ENCODE measurements at regions not wholly inside any gene's neighbourhood (a gene's known extent, or its start where the extent isn't known, plus 50 kb on each side); places are given as distances from the start of the nearest gene placed in this dataset.

DNA sequence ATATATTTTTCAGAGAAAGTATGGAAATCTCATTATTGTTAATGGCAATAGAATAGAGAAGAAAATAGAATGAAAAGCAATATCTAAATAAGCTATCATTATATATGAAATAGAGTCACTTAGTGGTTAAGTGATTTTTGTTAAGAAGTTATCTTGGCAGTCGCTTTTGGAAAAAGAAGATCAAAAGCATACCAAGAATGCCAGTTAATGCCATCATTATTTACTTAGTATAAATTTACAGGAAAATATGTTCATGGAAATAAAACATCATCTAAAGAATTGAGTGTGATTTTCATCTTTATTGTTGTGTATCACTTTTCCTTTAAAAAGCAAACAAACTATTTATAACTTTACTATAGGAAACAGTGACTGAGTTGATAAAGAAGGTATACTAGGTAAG lies 85.3 kb upstream of the GPR101 start:
- H3K36me3 ChIP-seq (replicated peaks in 1 of 2; ENCODE audit: control insufficient read depth in 1 of 2, insufficient read depth in 2 of 2, low read length in 2 of 2) = no peaks in the 10 kb centered on the region

DNA sequence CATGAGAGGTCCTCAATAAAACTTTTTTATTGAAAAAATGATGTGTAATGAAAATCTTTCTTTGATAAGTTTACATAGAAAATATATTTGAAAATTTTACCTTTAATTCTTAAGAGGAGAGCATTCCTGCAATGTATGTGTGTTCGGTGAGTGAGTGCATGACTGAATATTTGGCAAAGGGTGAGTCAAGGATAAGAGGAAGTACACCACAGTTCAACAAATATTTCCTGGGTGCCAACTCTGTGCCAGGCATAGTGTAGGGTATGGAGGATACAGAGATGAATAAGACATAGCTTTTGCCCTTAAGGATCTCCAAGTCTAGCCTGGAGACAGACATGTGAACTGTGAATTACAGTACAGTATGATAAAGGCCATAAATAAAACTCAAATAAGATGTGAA lies 84.7 kb upstream of the GPR101 start:
- no peaks in the 10 kb centered on the region for H3K9me3 ChIP-seq (replicated peaks in 1 of 2; ENCODE audit: control insufficient read depth in 1 of 2, insufficient read depth in 1 of 2, low read length in 2 of 2)
- no peak overlapping the region for H3K4me2 ChIP-seq (replicated peaks; ENCODE audit: extremely low read depth, low read length, poor library complexity, severe bottlenecking)
- H3K9ac ChIP-seq (ENCODE audit: insufficient read depth, low read length, poor library complexity, severe bottlenecking) = no peak overlapping the region
- no peak overlapping the region for H3K4me3 ChIP-seq (replicated peaks in 1 of 3; ENCODE audit: low read depth in 2 of 3, low read length in 3 of 3)
- TF ChIP-seq, protein P1, sequence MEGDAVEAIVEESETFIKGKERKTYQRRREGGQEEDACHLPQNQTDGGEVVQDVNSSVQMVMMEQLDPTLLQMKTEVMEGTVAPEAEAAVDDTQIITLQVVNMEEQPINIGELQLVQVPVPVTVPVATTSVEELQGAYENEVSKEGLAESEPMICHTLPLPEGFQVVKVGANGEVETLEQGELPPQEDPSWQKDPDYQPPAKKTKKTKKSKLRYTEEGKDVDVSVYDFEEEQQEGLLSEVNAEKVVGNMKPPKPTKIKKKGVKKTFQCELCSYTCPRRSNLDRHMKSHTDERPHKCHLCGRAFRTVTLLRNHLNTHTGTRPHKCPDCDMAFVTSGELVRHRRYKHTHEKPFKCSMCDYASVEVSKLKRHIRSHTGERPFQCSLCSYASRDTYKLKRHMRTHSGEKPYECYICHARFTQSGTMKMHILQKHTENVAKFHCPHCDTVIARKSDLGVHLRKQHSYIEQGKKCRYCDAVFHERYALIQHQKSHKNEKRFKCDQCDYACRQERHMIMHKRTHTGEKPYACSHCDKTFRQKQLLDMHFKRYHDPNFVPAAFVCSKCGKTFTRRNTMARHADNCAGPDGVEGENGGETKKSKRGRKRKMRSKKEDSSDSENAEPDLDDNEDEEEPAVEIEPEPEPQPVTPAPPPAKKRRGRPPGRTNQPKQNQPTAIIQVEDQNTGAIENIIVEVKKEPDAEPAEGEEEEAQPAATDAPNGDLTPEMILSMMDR (IDR thresholded peaks at IDR 0.05) = no peak
- Mint-ChIP-seq H3K36me3 (no peaks in the 10 kb centered on the region), H3K27ac (no peak overlapping the region), H3K9me3 (peaks cover 0 to 13% (median 6%) of the 10 kb centered on the region in 7 donors), H3K4me1 (no peaks in the 10 kb centered on the region), H3K4me3 (no peak overlapping the region), H3K27me3 (ENCODE audit: low read depth in 3 of 3) (peaks cover 0 to 6% (median 1%) of the 10 kb centered on the region in 3 donors)
- H2AFZ ChIP-seq (ENCODE audit: insufficient read depth, low read depth, low read length, poor library complexity, severe bottlenecking) = no peak overlapping the region
- H3K36me3 ChIP-seq (replicated peaks in 1 of 2; ENCODE audit: control insufficient read depth in 1 of 2, insufficient read depth in 2 of 2, low read length in 2 of 2) = no peaks in the 10 kb centered on the region
- no peak overlapping the region for H3K27ac ChIP-seq (ENCODE audit: low read depth in 1 of 2, low read length in 2 of 2)
- no peaks in the 10 kb centered on the region for H3K79me2 ChIP-seq (ENCODE audit: insufficient read depth, low read length)
- no peak for DNase-seq
- no CpG with 5 or more reads among the region's 1 CpG for WGBS (ENCODE audit: insufficient coverage)
- no peaks in the 10 kb centered on the region for H3K4me1 ChIP-seq (ENCODE audit: control insufficient read depth in 1 of 2, insufficient read depth in 2 of 2, low read length in 2 of 2)
- intact Hi-C loops (cut with micrococcal nuclease) = no loop called here
- no peaks in the 10 kb centered on the region for H3K27me3 ChIP-seq (ENCODE audit: control insufficient read depth in 2 of 2, insufficient read depth in 2 of 2, low read length in 2 of 2)
- H4K20me1 ChIP-seq (ENCODE audit: insufficient read depth, low read length) = no peaks in the 10 kb centered on the region

More for the DNA sequence above, 85.3 kb upstream of the GPR101 start:
- intact Hi-C loops (cut with micrococcal nuclease) = no loop called here
- H3K27me3 ChIP-seq (ENCODE audit: control insufficient read depth in 2 of 2, insufficient read depth in 2 of 2, low read length in 2 of 2) = no peaks in the 10 kb centered on the region
- no peaks in the 10 kb centered on the region for H3K4me1 Mint-ChIP-seq
- H3K27ac Mint-ChIP-seq = no peak overlapping the region
- TF ChIP-seq, protein P1 (IDR thresholded peaks at IDR 0.05) = no peak
- no peaks in the 10 kb centered on the region for H3K79me2 ChIP-seq (ENCODE audit: insufficient read depth, low read length)
- H4K20me1 ChIP-seq (ENCODE audit: insufficient read depth, low read length) = no peaks in the 10 kb centered on the region
- H3K9ac ChIP-seq (ENCODE audit: insufficient read depth, low read length, poor library complexity, severe bottlenecking) = no peak overlapping the region
- H3K27me3 Mint-ChIP-seq (ENCODE audit: low read depth in 3 of 3) = peaks cover 0 to 6% (median 1%) of the 10 kb centered on the region in 3 donors
- H3K27ac ChIP-seq (ENCODE audit: low read depth in 1 of 2, low read length in 2 of 2) = no peak overlapping the region
- H3K4me2 ChIP-seq (replicated peaks; ENCODE audit: extremely low read depth, low read length, poor library complexity, severe bottlenecking) = no peak overlapping the region
- no peak overlapping the region for H2AFZ ChIP-seq (ENCODE audit: insufficient read depth, low read depth, low read length, poor library complexity, severe bottlenecking)
- no peaks in the 10 kb centered on the region for H3K4me1 ChIP-seq (ENCODE audit: control insufficient read depth in 1 of 2, insufficient read depth in 2 of 2, low read length in 2 of 2)
- WGBS (ENCODE audit: insufficient coverage) = no CpG with 5 or more reads among the region's 1 CpG
- H3K4me3 ChIP-seq (replicated peaks in 1 of 3; ENCODE audit: low read depth in 2 of 3, low read length in 3 of 3) = no peak overlapping the region
- no peak for DNase-seq
- H3K9me3 Mint-ChIP-seq = peaks cover 0 to 18% (median 6%) of the 10 kb centered on the region in 7 donors
- H3K9me3 ChIP-seq (replicated peaks in 1 of 2; ENCODE audit: control insufficient read depth in 1 of 2, insufficient read depth in 1 of 2, low read length in 2 of 2) = no peaks in the 10 kb centered on the region
- H3K4me3 Mint-ChIP-seq = no peak overlapping the region
- no peaks in the 10 kb centered on the region for H3K36me3 Mint-ChIP-seq
